HFFc6 (cell line): ENCODE measurements at regions not wholly inside any gene's neighbourhood (a gene's known extent, or its start where the extent isn't known, plus 50 kb on each side); places are given as distances from the start of the nearest gene placed in this dataset.

Source experiments
- DNase-seq: peaks from one replicate; pipeline ENCODE4 v3.0.0-alpha.2; 2018
- H3K27ac Mint-ChIP-seq: 2 replicates; pipeline ENCODE4 v1.8.0; 2020; ENCODE audit warnings: mild to moderate bottlenecking, mixed read lengths
- H3K27me3 Mint-ChIP-seq: 2 replicates; pipeline ENCODE4 v1.8.0; 2021; ENCODE audit warnings: mild to moderate bottlenecking, moderate library complexity, mixed read lengths; ENCODE audit not compliant: insufficient read depth
- H3K36me3 Mint-ChIP-seq: 2 replicates; pipeline ENCODE4 v1.8.0; 2021; ENCODE audit warnings: low read depth, mixed read lengths
- H3K4me1 Mint-ChIP-seq: 2 replicates; pipeline ENCODE4 v1.8.0; 2020; ENCODE audit warnings: low read depth, mixed read lengths
- H3K4me3 Mint-ChIP-seq: 2 replicates; pipeline ENCODE4 v1.8.0; 2020; ENCODE audit warnings: mild to moderate bottlenecking, moderate library complexity, mixed read lengths
- H3K9me3 Mint-ChIP-seq: 2 replicates; pipeline ENCODE4 v1.8.0; 2020; ENCODE audit warnings: mild to moderate bottlenecking, mixed read lengths
- CTCF ChIP-seq: fragments of 200-600 bp; sonication (generic); IDR thresholded peaks from 2 replicates; pipeline ENCODE4 v1.5.0; 2021; ENCODE audit warnings: antibody characterized with exemption, mild to moderate bottlenecking

- H3K27ac Mint-ChIP-seq = no peak overlapping the region
- H3K36me3 Mint-ChIP-seq = no peaks in the 10 kb centered on the region
- no peaks in the 10 kb centered on the region for H3K9me3 Mint-ChIP-seq
- H3K4me1 Mint-ChIP-seq = no peaks in the 10 kb centered on the region
- DNase-seq = no peak
- TF ChIP-seq CTCF = no peak
- no peak overlapping the region for H3K4me3 Mint-ChIP-seq
- peaks cover 1% of the 10 kb centered on the region; the same call in 1 of the 2 replicates for H3K27me3 Mint-ChIP-seq
Measured at GRCh38 chr10:43748560-43748959, 99.9 kb upstream of the ZNF32 start.

- DNase-seq = no peak
- no peaks in the 10 kb centered on the region for H3K4me1 Mint-ChIP-seq
- H3K27me3 Mint-ChIP-seq = peaks cover 1% of the 10 kb centered on the region; the same call in 1 of the 2 replicates
- H3K27ac Mint-ChIP-seq = no peak overlapping the region
- no peaks in the 10 kb centered on the region for H3K9me3 Mint-ChIP-seq
- no peak for TF ChIP-seq CTCF
- no peaks in the 10 kb centered on the region for H3K36me3 Mint-ChIP-seq
- H3K4me3 Mint-ChIP-seq = no peak overlapping the region
Measured at GRCh38 chr10:43746906-43747305, 98.2 kb upstream of the ZNF32 start.

GRCh38 chr10:43739161-43739560 is 90.5 kb upstream of the ZNF32 start:
- no peaks in the 10 kb centered on the region for H3K9me3 Mint-ChIP-seq
- no peaks in the 10 kb centered on the region for H3K36me3 Mint-ChIP-seq
- DNase-seq = no peak
- TF ChIP-seq CTCF = no peak
- peaks cover 4% of the 10 kb centered on the region for H3K27me3 Mint-ChIP-seq
- H3K4me3 Mint-ChIP-seq = no peak overlapping the region
- peaks cover 21% of the 10 kb centered on the region for H3K4me1 Mint-ChIP-seq
- no peak overlapping the region for H3K27ac Mint-ChIP-seq

- peaks cover 24% of the 10 kb centered on the region for H3K4me1 Mint-ChIP-seq
- H3K36me3 Mint-ChIP-seq = peaks cover 2% of the 10 kb centered on the region; the same call in 1 of the 2 replicates
- DNase-seq = no peak
- no peak overlapping the region for H3K4me3 Mint-ChIP-seq
- H3K27me3 Mint-ChIP-seq = peaks cover 4% of the 10 kb centered on the region
- no peaks in the 10 kb centered on the region; the same call in 1 of the 2 replicates for H3K9me3 Mint-ChIP-seq
- no peak overlapping the region for H3K27ac Mint-ChIP-seq
- TF ChIP-seq CTCF = no peak
Measured at GRCh38 chr10:43737003-43737402, 88.3 kb upstream of the ZNF32 start.

- H3K9me3 Mint-ChIP-seq = peaks cover 3% of the 10 kb centered on the region
- H3K27ac Mint-ChIP-seq = peak overlapping the region; percentile 35; the same call in 1 of the 2 replicates
Measured at GRCh38 chr10:43735907-43736306, 87.2 kb upstream of the ZNF32 start.

More at GRCh38 chr10:43735907-43736306, 87.2 kb upstream of the ZNF32 start:
- H3K4me1 Mint-ChIP-seq = peaks cover 24% of the 10 kb centered on the region
- no peak for TF ChIP-seq CTCF
- no peak overlapping the region for H3K4me3 Mint-ChIP-seq
- peaks cover 8% of the 10 kb centered on the region; the same call in 1 of the 2 replicates for H3K36me3 Mint-ChIP-seq
- H3K27me3 Mint-ChIP-seq = peaks cover 4% of the 10 kb centered on the region
- DNase-seq = peak; percentile 21
